ENCODE measurements at regions not wholly inside any gene's neighbourhood (a gene's known extent, or its start where the extent isn't known, plus 50 kb on each side); places are given as distances from the start of the nearest gene placed in this dataset.
A peak's percentile ranks its signal among the peaks of the same experiment; 100 is the strongest.

DNA sequence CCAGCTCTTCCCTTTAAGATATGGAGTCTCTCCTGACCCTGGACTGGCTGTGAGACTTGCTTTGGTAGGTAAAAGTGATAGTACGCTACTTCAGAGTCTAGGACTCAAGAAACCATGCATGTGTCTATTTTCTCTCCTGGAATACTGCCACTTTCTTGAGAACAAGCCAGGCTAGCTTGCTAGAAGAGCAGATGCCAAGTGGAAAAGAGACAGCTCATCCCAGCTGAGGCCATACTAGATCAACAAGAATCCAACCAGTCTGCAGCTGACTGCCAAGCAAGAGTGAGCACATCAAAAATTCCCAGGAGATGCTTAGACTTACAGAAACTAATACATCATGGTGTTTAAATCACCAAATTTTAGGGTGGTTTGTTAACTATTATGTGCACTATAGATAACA is 208.3 kb upstream of the RBMS3 start:
- DNase-seq (ENCODE audit: low read depth) = no peak
- TF ChIP-seq, protein P1, sequence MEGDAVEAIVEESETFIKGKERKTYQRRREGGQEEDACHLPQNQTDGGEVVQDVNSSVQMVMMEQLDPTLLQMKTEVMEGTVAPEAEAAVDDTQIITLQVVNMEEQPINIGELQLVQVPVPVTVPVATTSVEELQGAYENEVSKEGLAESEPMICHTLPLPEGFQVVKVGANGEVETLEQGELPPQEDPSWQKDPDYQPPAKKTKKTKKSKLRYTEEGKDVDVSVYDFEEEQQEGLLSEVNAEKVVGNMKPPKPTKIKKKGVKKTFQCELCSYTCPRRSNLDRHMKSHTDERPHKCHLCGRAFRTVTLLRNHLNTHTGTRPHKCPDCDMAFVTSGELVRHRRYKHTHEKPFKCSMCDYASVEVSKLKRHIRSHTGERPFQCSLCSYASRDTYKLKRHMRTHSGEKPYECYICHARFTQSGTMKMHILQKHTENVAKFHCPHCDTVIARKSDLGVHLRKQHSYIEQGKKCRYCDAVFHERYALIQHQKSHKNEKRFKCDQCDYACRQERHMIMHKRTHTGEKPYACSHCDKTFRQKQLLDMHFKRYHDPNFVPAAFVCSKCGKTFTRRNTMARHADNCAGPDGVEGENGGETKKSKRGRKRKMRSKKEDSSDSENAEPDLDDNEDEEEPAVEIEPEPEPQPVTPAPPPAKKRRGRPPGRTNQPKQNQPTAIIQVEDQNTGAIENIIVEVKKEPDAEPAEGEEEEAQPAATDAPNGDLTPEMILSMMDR (IDR thresholded peaks at IDR 0.05; ENCODE audit: insufficient read depth, low read depth, low read length, missing control alignments) = no peak
- no peak overlapping the region for H3K4me3 ChIP-seq (ENCODE audit: low read length)

DNA sequence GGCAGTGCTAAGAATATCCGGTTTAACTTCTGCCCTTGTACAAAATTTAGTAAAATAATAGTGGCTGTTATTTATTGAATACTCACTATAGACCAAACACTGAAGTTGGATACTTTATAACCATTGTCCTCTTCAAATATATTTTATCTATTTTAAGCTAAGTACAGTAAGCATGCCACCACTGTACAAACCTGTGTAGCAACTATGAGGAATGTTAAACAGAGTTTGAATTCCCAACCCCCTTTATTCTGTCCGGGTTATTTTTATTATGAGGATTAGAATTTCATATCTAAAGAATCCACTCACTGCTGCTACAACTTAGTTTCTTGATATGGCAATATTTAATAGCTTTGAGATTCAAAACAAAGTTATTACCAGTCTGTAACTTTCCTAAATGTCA is 203.5 kb upstream of the RBMS3 start:
- DNase-seq (ENCODE audit: low read depth) = no peak
- H3K4me3 ChIP-seq (ENCODE audit: low read length) = no peak overlapping the region
- TF ChIP-seq, protein P1 (IDR thresholded peaks at IDR 0.05; ENCODE audit: insufficient read depth, low read depth, low read length, missing control alignments) = no peak

DNA sequence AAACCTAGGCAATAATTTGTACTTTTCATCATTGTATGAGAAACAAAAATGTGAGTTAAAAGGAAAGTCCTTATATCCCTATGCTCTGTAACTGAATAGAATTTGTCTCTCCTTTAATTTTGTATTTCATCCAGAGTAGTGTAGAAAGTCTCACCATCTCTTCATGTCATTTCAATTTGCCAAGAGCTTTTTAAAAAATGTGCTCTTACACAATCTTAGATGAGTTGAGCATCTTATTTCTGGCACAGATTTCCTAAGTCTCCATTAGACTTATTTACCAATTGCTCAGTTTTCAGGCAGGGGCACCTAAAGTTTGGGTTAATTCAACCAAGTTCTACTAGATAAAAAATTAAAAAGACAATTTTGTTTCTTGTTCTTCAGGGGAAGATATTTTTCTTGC is 201.5 kb upstream of the RBMS3 start:
- TF ChIP-seq, protein P1 (IDR thresholded peaks at IDR 0.05; ENCODE audit: insufficient read depth, low read depth, low read length, missing control alignments) = no peak
- H3K4me3 ChIP-seq (ENCODE audit: low read length) = no peak overlapping the region
- DNase-seq (ENCODE audit: low read depth) = no peak

DNA sequence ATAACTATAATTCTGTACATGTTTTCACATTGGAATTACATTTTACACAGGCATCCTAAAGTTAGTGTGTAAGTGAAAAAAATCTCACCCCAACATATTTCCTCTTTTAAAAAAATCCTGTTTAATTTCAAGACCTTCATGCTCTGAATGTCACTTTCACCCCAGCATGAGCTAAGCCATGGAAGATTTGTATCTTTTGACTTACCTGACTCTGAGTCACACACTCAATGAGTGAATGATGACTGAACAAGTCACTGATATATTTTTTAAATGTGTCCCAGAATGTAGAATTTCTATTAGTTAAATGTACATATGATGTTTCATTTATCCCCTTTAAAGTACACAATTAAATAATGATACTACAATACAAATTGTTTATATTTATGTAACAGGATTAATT is 199.9 kb upstream of the RBMS3 start:
- H3K4me3 ChIP-seq (ENCODE audit: low read length) = no peak overlapping the region
- TF ChIP-seq, protein P1 (IDR thresholded peaks at IDR 0.05; ENCODE audit: insufficient read depth, low read depth, low read length, missing control alignments) = no peak
- DNase-seq (ENCODE audit: low read depth) = peak; percentile 53

DNA sequence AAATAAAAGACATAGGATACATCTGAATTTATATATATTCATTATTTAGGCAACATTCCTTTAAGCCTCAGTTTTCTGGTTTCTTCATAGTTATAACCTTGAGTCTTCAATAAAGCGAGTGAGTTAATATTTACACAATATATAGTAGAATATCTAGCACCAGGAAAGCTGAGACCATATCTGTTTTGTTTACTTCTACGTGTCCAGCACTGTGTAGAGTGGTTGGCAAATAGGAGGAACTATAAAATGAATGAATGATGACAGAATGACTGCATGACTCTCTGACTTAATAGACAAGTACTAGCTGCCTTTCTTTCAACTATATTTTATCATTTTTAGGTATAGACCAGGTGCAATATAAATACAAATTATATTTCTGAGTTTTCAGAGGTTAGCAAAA is 197.8 kb upstream of the RBMS3 start:
- DNase-seq (ENCODE audit: low read depth) = no peak
- no peak overlapping the region for H3K4me3 ChIP-seq (ENCODE audit: low read length)
- TF ChIP-seq, protein P1 (IDR thresholded peaks at IDR 0.05; ENCODE audit: insufficient read depth, low read depth, low read length, missing control alignments) = no peak

DNA sequence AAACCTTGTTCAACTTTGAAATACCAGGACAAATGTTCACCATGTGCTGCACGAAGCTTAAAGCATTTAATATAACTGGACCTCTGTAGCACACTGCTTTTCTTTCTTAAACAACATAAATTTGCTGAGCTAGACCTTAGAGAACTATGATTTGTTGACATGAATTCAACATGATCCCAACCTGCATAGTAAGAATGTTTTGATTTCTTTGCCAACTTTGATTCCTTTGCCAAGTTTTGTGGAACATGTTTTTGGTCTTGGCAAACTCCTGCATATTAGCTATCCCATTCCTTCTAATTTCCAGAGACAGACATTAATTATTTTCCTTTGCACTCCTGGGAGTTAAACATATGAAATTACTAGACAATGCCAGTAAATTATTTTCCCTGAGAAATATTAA is 197.2 kb upstream of the RBMS3 start:
- TF ChIP-seq, protein P1 (IDR thresholded peaks at IDR 0.05; ENCODE audit: insufficient read depth, low read depth, low read length, missing control alignments) = no peak
- DNase-seq (ENCODE audit: low read depth) = no peak
- H3K4me3 ChIP-seq (ENCODE audit: low read length) = no peak overlapping the region

DNA sequence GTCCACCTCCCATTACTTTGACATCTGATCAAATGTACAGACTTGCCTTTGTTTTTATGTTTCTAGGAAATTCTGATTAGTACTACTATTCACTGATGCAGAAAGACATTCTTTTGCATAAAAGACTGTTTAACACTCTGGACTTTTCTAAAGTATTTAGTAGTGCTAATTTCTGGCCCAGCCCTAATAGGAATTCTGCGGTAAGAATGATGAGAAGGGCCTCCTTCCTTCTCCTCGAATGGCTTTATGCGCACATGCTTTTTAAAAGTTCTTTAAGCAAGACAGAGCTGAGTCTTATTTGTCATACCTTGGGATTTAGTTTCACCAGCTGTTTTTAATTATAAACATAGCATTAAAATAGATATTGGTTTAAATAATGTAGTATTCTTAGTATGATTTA is 192.3 kb upstream of the RBMS3 start:
- TF ChIP-seq, protein P1 (IDR thresholded peaks at IDR 0.05; ENCODE audit: insufficient read depth, low read depth, low read length, missing control alignments) = no peak
- no peak overlapping the region for H3K4me3 ChIP-seq (ENCODE audit: low read length)
- DNase-seq (ENCODE audit: low read depth) = no peak

Data from epithelial cell of esophagus (primary cell).